Stimulated activated CD8-positive, alpha-beta memory T cell treated with anti-CD3 and anti-CD28 coated beads, Interleukin-7, amount 100 ng/mL, for 4 hours (primary cell): ENCODE measurements at regions not wholly inside any gene's neighbourhood (a gene's known extent, or its start where the extent isn't known, plus 50 kb on each side); places are given as distances from the start of the nearest gene placed in this dataset.

Experiments used
- DNase-seq, 2 donors: peaks; one replicate each; pipeline ENCODE4 v3.0.0-alpha.2; 2020; ENCODE audit warnings: low read depth in 2 of 2

DNA sequence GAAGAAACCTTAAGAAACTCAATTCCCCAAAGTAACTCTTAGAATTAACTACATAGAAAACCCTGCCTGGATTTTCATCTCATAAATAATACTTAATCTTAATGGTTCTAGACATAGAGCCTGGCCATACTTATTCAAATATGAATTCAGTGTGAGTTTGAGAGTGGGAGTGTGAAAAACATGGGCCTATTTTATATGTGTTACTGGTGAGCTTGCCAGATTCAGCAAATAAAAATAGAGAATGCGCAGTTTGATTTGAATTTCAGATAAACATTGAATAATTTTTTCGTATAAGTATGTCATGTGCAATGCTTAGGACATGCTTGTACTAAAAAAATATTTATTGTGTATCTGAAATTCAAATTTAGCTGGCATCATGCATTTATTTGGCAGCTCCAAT is 473.9 kb upstream of the FZD8 start:
- DNase-seq: no peak

DNA sequence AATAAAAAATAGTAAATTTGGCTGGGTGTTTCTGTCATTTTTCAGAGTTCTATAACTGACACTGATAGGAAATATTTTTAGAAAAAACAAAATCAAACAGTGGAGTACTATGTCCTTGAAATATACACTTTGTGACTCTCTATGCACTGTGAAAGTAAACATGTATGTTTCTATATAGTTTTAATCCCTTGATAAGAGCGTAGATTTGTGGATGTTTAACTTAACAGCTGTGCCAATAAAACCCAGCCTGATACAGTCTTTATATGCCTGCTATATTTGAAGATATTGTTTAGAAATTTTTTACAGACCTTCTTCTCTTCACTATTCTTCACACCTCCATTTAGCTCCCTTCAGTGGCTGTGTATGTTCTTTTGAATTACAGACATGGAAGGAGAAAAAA is 473.3 kb upstream of the FZD8 start:
- no peak for DNase-seq

DNA sequence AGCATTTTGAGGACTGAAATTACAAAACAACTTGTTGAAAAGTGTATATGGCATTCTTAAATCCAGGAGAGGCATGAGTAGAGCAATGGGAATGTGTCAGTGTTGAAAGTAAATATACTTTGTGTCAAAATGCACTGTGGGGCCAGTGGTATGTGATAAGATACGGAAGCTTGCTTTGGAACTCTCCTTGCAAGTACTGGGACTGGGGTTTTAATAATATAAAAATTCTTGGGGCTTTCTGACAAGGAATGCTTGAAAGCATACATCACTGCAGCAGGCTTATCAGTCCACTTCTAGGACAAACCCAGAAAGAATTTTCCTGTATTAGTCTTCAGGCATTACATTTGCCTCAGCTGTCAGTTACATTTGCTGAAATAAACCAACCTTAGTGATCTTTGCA is 472.8 kb upstream of the FZD8 start:
- no peak for DNase-seq

DNA sequence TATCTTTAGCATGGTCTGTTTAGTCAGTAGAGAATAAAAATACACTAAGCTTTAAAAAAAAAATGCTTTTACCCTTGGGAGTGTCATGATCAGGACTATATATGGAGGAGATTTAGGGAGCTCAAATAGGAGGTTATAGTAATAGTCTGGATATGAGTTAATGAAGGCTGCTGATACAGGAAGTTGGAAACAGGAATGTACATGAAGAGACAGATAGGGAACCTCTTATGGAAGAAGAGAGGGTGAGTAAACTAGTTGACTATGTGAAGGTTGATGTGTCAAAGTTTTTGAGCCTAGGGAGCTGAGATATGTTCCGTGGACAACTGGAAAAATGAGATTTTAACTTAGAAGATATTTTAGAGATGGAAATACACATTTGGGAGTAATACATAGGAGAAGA is 472.0 kb upstream of the FZD8 start:
- DNase-seq: no peak

DNA sequence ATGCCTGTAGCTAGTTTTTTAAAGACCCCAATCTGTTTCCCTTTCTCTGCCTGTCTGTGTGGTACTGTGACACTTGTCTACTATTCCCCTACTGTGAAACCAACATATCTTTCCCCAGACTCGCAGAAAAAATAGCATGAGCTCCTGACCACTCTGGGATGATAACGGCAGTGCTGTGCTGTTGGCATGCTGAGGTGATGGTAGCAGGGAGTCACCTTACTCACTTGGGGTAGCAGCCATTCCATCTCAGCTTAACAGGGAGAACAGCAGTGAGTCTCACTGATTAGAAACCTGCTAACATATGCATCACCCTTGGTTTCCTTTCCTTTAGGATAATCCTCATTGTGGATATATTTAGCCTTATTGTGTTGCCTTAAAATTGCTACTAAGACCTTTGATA is 469.6 kb upstream of the FZD8 start:
- DNase-seq: no peak

DNA sequence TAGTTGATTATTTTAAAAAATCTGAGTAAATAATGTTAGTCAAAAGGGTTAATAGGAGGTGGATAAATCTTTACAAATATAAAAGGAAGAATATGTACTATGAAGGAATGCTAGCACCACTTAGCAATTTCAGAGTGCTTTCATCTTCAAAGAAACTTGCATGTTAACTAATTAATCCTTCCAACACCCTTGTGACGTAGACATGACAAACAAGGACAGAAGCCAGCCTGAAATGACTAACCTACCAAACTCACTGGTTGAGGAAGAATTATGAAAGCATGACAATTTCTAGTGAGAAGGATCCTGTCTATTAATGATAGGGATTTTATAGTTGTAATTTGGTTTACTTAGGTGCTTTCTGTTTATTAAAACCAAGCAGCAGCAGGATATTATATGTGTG is 468.0 kb upstream of the FZD8 start:
- DNase-seq: no peak

DNA sequence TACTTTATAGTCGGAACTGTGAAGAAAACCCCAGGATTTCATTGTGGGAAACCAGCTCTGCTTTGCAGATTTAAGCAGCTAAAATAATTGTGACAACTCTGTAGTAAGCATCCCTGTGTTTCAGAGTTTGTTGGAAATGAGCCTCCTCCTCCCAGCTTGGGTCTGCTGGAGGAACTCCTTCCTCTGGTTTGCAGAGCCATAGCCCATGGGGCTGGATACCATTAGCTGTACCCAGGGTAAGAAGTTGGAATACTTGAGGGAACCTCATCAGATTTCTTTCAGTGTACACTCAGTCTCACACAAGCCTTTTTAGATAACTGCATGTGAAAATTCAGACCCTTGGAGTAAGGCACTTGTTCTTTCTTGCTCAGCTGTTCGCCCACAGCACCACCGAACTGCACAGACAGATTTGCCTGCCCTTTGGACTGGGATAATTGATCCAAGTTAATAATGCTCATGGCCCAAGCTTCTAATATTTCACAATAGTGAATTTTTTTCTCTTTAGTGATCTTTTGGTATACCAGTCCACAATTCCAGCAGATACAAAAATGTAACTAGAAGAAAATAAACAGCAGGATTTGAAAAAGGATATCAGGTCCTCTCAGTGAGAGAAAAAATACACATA is 467.4 kb upstream of the FZD8 start:
- DNase-seq: no peak

DNA sequence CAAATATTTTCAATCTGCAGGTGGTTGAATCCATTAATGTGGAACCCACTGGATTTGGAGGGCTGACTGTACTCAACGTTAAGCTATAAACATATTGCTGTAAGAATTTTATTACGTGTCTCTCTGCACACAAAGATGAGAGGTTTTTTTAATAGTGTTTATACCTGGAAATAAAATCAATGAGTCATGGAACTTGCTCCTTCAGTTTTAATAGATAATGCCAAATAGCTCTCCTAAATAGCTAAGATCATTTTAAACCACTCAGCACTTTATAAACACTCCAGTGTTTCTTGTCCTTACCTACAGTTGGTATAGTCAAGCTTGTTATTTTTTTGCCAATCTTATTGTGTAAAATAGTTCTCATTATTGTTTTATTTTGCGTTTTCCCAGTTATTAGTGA is 455.6 kb upstream of the FZD8 start:
- no peak for DNase-seq

DNA sequence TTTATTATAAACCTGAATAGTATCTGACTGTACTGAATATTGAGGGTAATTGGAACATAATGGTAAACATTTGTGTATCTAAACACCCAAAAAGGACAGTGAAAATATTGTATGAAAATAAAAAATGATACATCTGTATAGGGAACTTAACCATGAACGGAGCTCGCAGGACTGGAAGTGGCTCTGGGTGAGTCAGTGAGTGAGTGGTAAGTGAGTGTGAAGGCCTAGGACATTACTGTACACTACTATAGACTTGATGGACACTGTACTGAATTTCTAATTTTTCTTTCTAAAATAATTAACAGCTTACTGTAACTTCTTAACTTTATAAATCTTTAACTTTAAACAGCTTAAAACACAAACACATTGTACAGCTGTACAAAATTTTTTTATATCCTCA is 454.5 kb upstream of the FZD8 start:
- no peak for DNase-seq

DNA sequence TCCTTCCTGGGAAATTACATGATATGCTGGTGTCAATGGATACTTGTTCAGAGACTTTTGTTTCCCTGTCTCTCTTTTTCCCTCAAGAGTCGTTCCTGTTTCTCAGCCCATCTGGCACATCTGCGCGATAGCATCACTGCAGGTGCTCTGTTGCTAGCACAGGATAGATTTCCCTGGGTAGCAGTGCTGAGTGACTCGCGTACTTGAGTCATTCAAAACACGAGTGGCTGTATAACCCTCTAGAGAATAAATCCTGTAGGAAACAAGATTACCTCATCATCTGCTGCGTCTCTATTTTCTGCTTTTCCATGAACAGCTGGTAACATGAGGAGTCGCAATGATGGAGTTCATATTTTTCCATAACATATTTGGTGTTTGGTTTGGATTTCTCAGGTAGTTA is 452.0 kb upstream of the FZD8 start:
- DNase-seq: no peak

DNA sequence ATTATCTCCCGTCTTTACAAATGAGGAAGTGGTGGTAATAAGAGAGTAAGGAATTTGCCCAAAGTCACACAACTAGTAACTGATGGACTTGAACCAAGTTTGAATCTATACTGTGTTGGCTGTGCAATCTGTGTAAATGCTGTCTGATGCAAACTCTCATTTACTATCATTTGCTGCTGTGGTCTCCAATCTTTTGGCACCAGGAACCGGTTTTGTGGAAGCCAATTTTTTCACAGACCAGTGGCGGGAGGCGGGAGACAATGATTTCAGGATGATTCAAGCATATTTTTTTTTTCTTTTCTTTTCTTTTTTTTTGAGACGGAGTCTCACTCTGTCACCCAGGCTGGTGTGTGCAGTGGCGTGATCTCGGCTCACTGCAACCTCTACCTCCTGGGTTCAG is 450.0 kb upstream of the FZD8 start:
- DNase-seq: no peak

DNA sequence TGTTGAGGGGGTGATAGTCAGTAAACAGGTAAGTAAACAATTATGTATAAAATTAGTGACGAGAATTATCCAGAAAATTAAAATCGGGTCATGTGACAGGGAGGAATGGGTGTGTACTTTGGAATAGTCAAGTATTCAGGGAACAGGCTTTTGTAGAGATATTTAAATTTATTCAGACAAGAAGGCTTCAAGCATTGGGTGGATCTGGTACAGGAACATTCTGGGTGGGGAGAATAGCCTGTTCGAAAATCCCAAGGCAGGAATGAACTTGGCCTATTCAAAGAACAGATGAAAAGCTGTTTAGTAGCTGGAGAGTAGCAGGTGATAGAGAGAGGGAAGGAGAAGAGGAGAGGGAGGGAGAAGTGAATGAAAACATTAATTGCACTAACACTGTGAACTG is 448.9 kb upstream of the FZD8 start:
- no peak for DNase-seq

DNA sequence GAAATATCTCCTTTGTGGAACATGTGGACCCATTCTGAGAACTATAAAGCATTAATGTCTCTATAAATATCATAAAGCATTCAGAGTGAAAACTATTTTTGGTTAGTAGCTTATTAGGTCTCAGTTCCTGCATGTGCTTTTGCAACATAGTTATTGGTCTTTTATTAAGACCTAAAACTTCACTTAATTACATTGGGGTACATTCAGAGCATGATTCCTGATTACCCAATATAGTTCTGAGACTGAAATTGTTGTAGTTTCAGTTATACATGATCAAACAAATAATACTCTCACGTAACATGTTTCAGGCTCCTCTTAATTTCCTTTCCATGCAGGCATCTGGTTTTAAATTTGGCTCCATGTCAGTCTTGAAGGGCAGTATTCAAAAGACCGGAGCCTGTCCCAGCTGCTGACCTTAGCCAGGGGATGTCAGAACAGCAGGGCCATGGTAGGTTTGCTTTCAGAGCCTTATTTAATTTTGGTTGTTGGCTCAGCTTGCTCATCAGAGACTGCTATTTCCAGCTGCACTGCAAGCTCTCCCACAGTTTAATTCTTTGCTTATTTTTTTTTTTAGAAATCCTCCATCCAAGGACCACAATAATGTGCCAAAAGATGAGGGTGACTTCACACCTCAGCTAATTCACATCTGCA is 447.8 kb upstream of the FZD8 start:
- no peak for DNase-seq

DNA sequence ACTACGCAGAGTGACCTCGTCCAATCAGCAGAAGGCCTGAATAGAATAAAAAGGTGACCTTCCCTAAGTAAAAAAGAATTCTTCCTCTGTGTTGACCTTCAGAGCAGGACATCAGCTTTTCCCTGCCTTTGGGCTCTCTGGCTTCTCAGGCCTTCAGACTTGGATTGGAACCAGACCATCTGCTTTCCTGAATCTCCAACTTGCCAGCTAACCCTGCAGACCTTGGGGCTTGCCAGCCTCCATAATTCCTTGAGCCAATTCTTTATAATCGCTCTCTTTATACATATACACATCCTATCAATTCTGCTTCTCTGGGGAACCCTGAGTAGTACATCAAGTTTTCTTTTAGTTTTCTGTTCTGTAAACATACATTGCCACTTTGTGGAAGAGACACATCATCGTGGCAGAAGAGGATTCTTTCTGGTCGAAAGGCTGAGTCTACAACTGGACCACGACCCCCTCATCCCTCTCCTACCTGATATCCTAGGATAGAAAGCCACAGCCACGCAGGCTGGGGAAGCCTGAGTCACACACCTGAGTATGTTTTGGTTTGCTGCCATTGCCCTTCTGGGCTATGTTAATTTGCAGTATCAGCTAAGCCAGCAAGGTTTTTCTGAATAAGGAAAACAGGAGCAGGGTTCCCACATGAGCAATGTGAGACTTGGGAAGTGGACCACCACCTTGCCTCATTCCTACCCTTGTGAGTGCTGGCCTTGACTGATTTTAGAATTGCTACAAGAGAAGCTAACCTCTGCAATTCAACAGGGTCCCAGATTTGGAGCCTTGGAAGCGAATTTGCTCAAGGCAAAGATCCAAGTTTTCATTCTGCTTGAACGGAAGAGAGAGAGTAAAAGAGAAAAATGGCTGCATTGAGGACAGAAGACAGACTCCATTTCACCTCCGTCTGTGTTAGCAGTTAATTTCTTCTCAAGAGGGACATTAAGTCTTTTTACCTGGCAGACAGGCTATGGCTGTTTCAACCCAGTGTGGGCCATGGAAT is 445.2 kb upstream of the FZD8 start:
- DNase-seq: no peak

DNA sequence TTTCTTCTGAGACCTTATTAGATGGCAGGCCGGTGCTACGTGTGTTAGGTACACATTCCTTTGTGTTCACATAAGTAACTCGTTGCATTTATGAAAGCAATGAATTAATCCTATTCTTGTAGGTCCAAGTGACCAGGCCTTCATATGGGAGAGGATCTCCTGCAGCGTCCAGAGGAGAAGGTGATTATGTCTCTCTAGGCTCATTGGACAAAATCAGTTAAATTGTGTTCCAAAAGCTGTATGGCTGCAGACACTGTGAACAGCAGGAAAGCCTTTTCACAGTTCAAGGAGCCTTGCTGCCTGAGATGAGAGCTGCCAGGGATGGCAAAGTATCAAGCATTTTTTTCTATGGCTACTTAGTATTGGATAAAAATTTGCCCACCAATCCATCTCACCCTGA is 433.1 kb upstream of the FZD8 start:
- DNase-seq: no peak

DNA sequence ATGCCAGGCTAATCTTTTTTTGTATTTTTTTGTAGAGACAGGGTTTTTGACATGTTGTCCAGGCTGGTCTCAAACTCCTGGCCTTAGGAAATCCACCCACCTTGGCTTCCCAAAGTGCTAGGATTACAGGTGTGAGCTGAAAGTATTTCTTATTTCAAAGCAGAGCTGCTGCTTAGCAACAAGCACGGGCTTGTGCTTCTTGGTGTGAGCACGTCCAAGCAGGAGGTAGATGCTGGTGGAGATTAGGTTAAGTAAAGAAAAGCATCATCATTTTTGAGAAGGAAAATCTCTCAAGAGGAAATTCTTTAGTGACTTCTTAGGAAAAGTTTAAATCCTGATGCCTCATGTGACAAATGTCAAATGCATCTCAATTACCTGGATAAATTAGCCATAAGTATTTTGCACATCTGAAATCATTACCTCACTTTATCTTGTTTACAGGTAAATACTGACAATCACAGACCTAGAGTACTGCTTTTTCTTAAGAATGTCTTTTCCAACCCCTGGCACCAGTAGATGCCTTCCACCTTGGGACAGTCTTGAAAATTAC is 431.8 kb upstream of the FZD8 start:
- DNase-seq: no peak

DNA sequence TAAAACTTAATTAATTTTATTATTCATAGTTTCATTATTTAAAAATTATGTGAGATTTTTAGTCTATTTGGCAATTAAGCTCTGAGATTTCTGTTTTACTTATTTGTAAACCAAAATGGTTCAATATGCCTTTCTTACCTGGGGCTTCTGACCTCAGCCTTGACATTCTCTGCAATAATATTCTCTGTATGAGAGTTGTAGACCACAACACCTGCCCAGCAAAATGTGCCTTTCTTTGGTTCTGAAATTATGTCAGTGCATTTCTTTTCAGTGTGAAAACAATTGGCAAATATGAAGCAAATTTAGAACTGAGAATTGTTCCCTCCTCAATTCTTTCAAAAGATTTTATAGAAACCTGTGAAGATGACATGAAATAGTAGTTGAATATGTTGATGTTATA is 426.4 kb upstream of the FZD8 start:
- DNase-seq: no peak

DNA sequence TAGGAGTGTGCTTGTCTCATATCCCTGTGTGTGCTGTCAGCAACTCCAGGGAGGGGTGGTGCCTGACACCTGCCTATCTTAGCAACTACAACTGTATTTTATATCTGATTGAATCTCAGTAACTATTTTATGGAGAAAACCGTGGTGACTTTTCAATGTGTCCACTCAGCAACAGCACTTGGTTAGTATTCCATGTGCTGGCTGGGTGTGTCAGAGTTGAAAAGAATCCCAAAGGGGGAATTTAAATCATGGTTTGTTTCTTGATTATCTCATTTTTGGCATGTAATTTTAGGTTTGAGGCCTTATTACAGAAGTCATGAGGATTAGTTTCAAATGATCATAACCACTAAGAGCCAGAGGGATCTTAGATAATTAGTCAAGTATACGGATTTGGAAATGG is 425.7 kb upstream of the FZD8 start:
- DNase-seq: no peak

DNA sequence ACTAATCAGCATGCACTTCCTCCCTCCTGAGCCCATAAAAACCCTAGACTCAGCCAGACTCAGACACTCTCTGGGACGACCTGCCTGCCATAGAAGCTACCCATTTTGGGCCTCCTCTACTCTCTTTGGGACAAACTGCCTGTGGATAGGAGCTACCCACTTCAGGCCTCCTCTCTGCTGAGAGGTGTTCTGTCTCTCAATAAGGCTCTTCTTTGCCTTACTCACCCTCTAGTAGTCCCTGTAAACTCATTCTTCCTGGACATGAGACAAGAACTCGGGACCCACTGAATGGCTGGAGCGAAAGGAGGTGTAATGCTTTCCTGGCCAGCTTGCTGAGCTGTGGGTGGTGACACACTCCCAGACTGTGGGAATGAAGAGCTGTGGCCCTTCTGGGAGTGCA is 424.8 kb upstream of the FZD8 start:
- no peak for DNase-seq

DNA sequence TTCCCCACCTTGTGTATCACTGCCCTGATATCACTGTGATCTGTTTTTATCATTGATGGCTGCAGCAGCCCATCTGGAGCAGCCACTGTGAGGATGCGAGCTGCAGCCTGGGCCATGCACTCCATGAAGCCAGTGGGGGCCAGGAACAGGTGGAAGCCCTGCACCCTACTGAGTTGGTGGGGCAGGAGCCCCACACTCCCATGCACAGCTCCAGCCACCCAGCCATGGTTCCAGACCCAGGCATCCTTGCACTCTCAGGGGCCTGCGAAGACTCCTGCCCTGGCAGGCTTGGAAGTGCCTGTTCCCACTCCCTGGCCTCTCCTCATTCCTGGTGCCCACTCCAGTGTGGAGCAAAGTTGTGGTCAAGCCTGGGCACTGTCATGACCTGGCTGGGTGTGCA is 424.0 kb upstream of the FZD8 start:
- DNase-seq: no peak

DNA sequence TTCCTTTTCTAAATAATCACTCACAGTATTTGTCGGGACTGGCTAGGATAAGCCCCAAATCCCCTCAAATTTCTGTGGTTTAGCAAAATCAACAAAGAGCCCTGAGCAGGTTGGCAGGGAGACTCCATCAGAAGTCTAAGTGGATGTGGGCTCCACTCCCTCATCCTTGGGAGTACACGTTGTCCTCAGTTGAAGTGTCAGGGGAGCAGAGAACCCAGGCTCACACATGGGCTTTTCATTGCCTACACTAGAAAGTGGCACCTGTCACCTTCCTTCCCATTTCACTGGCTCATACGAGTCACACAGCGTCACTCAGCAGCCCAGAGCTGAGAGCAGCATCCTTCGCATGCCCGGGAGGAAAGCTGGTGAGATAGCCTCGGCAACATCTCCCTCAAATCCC is 421.3 kb upstream of the FZD8 start:
- DNase-seq: no peak

DNA sequence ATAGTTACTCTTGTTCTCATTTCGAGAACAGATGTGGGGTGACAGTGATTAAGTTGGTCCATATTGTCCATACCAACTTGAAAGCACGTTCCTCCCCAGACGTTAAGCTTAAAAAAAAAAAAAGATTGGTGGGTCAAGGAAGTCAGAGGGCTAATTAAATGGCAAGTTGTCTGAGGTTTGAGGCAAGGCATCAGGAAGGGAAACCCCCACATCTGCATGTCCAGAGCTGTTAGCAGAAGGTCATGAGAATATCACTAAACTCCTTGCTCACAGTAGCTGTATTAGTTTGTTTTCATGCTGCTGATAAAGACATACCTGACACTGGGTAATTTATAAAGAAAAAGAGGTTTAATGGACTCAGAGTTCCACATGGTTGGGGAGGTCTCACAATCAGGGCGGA is 415.6 kb upstream of the FZD8 start:
- no peak for DNase-seq

DNA sequence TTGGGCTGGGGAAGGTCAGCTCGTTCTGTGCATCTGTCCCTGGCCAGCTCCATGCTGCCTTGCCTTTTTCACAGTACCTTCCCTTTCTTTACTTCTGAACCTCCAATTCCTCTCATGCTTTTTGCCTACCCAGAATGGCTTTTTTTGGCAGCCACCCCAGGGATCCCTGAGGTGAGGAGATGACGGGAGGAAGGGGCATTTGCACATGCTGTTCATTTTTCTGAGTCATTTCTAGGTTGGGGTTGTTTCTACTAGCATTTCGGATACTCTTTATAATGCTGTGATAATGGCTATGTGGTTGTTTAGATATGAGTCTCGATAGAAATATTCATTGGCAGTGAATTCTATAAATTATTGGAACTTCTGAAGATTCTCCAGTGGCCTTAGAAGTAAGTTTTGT is 415.1 kb upstream of the FZD8 start:
- no peak for DNase-seq
